Right lobe of liver (tissue), 4 donors: ENCODE measurements at regions not wholly inside any gene's neighbourhood (a gene's known extent, or its start where the extent isn't known, plus 50 kb on each side); places are given as distances from the start of the nearest gene placed in this dataset.

ENCODE experiments used
- POLR2A ChIP-seq: fragments of 450-650 bp; IDR thresholded peaks from one replicate; pipeline ENCODE4 v1.6.1; 2017; ENCODE audit warnings: antibody characterized with exemption, mild to moderate bottlenecking
- TF ChIP-seq, protein P1 (sequence below), 4 donors: fragments of 200-600 bp in 3 of 4; fragments of 450-650 bp in 1 of 4; IDR thresholded peaks; one replicate each; pipeline versions ENCODE4 v1.5.1 to v1.8.0; 2016 to 2022; ENCODE audit warnings: antibody characterized with exemption in 4 of 4, mild to moderate bottlenecking in 2 of 4
- donor health status: DM: no; HTN: no; CAD: no.
- donor health status: DM: no; HTN: no; CAD: no.
- donor health status: DM: no; HTN: yes; CAD: no.

DNA sequence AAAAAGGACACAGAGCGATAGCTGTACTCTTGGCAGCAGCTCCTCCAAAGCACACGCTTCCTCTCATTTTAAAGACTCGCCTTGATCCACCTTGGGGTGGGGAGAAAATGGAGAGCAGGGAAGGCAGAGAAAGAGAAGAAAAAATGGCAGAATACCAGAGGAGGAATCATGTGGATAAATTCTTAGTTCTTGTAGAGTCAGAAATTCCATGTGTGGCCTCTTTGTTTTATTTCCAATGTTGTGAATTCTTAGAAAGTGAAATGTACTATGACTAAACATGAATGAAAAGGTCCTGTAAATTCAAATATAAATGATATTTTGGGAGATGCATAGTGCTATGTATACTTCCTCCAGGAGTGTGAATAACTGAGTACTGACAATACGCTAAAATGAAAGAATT is 89.7 kb upstream of the SESTD1 start:
- TF ChIP-seq, protein P1, sequence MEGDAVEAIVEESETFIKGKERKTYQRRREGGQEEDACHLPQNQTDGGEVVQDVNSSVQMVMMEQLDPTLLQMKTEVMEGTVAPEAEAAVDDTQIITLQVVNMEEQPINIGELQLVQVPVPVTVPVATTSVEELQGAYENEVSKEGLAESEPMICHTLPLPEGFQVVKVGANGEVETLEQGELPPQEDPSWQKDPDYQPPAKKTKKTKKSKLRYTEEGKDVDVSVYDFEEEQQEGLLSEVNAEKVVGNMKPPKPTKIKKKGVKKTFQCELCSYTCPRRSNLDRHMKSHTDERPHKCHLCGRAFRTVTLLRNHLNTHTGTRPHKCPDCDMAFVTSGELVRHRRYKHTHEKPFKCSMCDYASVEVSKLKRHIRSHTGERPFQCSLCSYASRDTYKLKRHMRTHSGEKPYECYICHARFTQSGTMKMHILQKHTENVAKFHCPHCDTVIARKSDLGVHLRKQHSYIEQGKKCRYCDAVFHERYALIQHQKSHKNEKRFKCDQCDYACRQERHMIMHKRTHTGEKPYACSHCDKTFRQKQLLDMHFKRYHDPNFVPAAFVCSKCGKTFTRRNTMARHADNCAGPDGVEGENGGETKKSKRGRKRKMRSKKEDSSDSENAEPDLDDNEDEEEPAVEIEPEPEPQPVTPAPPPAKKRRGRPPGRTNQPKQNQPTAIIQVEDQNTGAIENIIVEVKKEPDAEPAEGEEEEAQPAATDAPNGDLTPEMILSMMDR (IDR thresholded peaks at IDR 0.05), result no peak
- TF ChIP-seq POLR2A, result no peak
